OCI-LY3 (cell line): ENCODE measurements at regions not wholly inside any gene's neighbourhood (a gene's known extent, or its start where the extent isn't known, plus 50 kb on each side); places are given as distances from the start of the nearest gene placed in this dataset.
"Not testable (repeated sequence)": the region's sequence is repeated elsewhere in the genome, so short reads cannot be mapped to it uniquely, and the experiment has no call there.

ENCODE experiments used
- H2AFZ ChIP-seq: fragments of 200-600, 300-600 bp; shearing (Covaris generic); 2 replicates; pipeline ENCODE4 v1.6.0; 2014; ENCODE audit warnings: antibody characterized with exemption, low read depth, low read length
- H3K27ac ChIP-seq: fragments of 200-600, 300-600 bp; sonication (generic); 2 replicates; pipeline ENCODE4 v1.5.1; 2014; ENCODE audit warnings: mild to moderate bottlenecking, low read length, moderate library complexity, mixed read lengths
- H3K27me3 ChIP-seq: fragments of 200-600, 300-600 bp; sonication (generic); 2 replicates; pipeline ENCODE4 v1.6.1; 2014; ENCODE audit warnings: low read depth, low read length, mixed read lengths
- H3K36me3 ChIP-seq: fragments of 200-600, 300-600 bp; sonication (generic); replicated peaks from 2 replicates; pipeline ENCODE3; 2014; ENCODE audit warnings: low read depth, low read length, mixed read lengths
- H3K4me1 ChIP-seq: fragments of 300-600, 200-600 bp; sonication (generic); 2 replicates; pipeline ENCODE4 v1.6.1; 2014; ENCODE audit warnings: low read length, mixed read lengths
- H3K4me2 ChIP-seq: fragments of 200-600, 300-600 bp; sonication (generic); 2 replicates; pipeline ENCODE4 v1.6.1; 2014; ENCODE audit warnings: low read length, mixed read lengths
- H3K4me3 ChIP-seq: fragments of 300-600, 200-600 bp; sonication (generic); 2 replicates; pipeline ENCODE4 v1.5.1; 2014; ENCODE audit warnings: antibody characterized with exemption, mild to moderate bottlenecking, low read length, moderate library complexity
- H3K79me2 ChIP-seq: fragments of 300-600, 200-600 bp; shearing (Covaris generic); 2 replicates; pipeline ENCODE4 v1.6.1; 2014; ENCODE audit warnings: mild to moderate bottlenecking, low read length, mixed read lengths
- H3K9ac ChIP-seq: fragments of 300-600, 200-600 bp; shearing (Covaris generic); 2 replicates; pipeline ENCODE4 v1.6.0; 2014; ENCODE audit warnings: mild to moderate bottlenecking, low read length, moderate library complexity
- H3K9me3 ChIP-seq: fragments of 200-600, 300-600 bp; shearing (Covaris generic); 2 replicates; pipeline ENCODE4 v1.6.1; 2014; ENCODE audit warnings: low read length, mixed read lengths; ENCODE audit not compliant: insufficient read depth
- H4K20me1 ChIP-seq: fragments of 200-600, 300-600 bp; sonication (generic); 2 replicates; pipeline ENCODE4 v1.6.1; 2016; ENCODE audit warnings: low read length, mixed read lengths; ENCODE audit not compliant: insufficient read depth
- CTCF ChIP-seq: fragments of 200-600, 300-600 bp; sonication (generic); IDR thresholded peaks from 2 replicates; pipeline ENCODE4 v1.5.1; 2014; ENCODE audit warnings: antibody characterized with exemption, low read length, low read depth
- EZH2phosphoT487 ChIP-seq: fragments of 200-600 bp; shearing (Covaris generic); IDR thresholded peaks from 2 replicates; pipeline ENCODE4 v1.6.1; 2018; ENCODE audit warnings: antibody characterized with exemption, mixed run types, low read depth

GRCh38 chr10:9950070-9950469 is 1067.6 kb upstream of the CELF2 start:
- no peak overlapping the region for H3K27ac ChIP-seq
- no peak overlapping the region for H3K4me3 ChIP-seq
- no peaks in the 10 kb centered on the region for H3K36me3 ChIP-seq
- H4K20me1 ChIP-seq = no peaks in the 10 kb centered on the region
- H3K9ac ChIP-seq = no peak overlapping the region
- no peaks in the 10 kb centered on the region for H3K79me2 ChIP-seq
- H3K4me1 ChIP-seq = no peaks in the 10 kb centered on the region
- no peak overlapping the region for H3K4me2 ChIP-seq
- no peak overlapping the region for H2AFZ ChIP-seq
- no peaks in the 10 kb centered on the region for H3K27me3 ChIP-seq
- no peaks in the 10 kb centered on the region for H3K9me3 ChIP-seq
- no peak for TF ChIP-seq CTCF
- TF ChIP-seq EZH2phosphoT487 = no peak

GRCh38 chr10:9951481-9952257 is 1066.0 kb upstream of the CELF2 start:
- H2AFZ ChIP-seq = no peak overlapping the region
- no peak overlapping the region for H3K27ac ChIP-seq
- TF ChIP-seq CTCF (no peak), EZH2phosphoT487 (no peak)
- no peak overlapping the region for H3K4me3 ChIP-seq
- no peaks in the 10 kb centered on the region for H4K20me1 ChIP-seq
- H3K27me3 ChIP-seq = no peaks in the 10 kb centered on the region
- no peak overlapping the region for H3K9ac ChIP-seq
- no peaks in the 10 kb centered on the region for H3K36me3 ChIP-seq
- H3K4me1 ChIP-seq = no peaks in the 10 kb centered on the region
- H3K9me3 ChIP-seq = no peaks in the 10 kb centered on the region
- no peak overlapping the region for H3K4me2 ChIP-seq
- no peaks in the 10 kb centered on the region for H3K79me2 ChIP-seq

- no peaks in the 10 kb centered on the region for H4K20me1 ChIP-seq
- H3K4me3 ChIP-seq = no peak overlapping the region
- H3K9me3 ChIP-seq = no peaks in the 10 kb centered on the region
- no peak overlapping the region for H3K9ac ChIP-seq
- H3K4me2 ChIP-seq = no peak overlapping the region
- no peaks in the 10 kb centered on the region for H3K27me3 ChIP-seq
- no peaks in the 10 kb centered on the region for H3K4me1 ChIP-seq
- H3K27ac ChIP-seq = no peak overlapping the region
- no peaks in the 10 kb centered on the region for H3K79me2 ChIP-seq
- no peak overlapping the region for H2AFZ ChIP-seq
- H3K36me3 ChIP-seq = no peaks in the 10 kb centered on the region
- TF ChIP-seq CTCF (no peak), EZH2phosphoT487 (no peak)
Observed at GRCh38 chr10:9957351-9957750, 1060.3 kb upstream of the CELF2 start.

GRCh38 chr10:9957876-9958275 is 1059.8 kb upstream of the CELF2 start:
- not testable (repeated sequence) for H3K4me2 ChIP-seq, H2AFZ ChIP-seq, H3K27me3 ChIP-seq

More at GRCh38 chr10:9957876-9958275, 1059.8 kb upstream of the CELF2 start:
- H4K20me1 ChIP-seq, H3K4me1 ChIP-seq, H3K27ac ChIP-seq, H3K4me3 ChIP-seq, H3K36me3 ChIP-seq, H3K9me3 ChIP-seq, H3K9ac ChIP-seq, H3K79me2 ChIP-seq: not testable (repeated sequence)
